ENCODE measurements at regions not wholly inside any gene's neighbourhood (a gene's known extent, or its start where the extent isn't known, plus 50 kb on each side); places are given as distances from the start of the nearest gene placed in this dataset.
"Not testable (repeated sequence)": the region's sequence is repeated elsewhere in the genome, so short reads cannot be mapped to it uniquely, and the experiment has no call there.

DNA sequence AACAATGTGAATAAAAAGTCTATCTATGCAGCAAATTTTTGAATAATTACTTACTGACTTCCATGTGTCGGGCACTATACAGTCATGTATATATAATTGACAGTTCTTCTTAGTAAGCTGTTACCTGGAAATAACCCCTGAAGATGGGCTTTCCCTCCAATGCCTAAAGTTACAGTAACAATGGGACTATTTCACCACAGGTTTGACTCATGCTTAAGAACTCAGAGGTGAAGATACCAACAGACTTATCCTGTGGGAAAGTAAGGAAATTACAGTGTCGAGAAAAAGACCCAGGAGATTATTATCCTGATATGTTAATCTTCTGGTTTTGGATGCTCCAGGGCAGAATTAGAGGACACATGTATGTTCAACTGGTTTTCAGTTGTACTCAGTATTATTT is 601.5 kb upstream of the SOX9 start:
- no peak for DNase-seq

DNA sequence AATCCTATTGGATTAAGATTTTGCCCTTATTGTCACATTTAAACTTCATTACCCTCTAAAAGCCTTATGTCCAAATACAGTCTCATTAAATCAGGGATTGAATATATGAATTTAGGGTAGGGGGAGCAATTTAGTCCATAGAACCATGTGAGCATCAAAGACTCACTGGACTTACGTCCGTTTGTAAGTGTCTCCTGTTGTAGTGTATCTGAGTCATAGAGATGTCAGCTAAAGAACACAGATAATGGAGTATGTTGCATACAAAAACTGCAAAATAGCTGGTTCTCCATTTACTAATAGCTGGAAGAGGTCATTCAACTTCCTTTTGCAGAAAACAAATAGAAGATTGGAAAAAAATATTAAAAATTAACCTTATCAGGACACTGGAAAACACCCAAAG is 599.1 kb upstream of the SOX9 start:
- no peak for DNase-seq

DNA sequence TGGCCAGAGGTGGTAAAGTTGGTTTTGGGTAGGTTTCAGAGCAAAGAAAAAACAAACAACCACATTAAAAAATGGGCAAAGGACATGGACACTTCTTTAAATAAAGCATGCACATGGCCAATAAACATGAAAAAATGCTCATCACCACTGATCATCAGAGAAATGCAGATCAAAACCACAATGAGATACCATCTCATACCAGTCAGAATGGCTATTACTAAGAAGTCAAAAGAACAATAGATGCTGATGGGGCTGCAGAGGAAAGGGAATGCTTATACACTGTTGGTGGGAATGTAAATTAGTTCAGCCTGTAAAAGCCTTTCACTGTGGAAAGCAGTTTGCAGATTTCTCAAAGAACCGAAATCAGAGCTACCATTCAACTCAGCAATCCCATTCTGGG is 598.4 kb upstream of the SOX9 start:
- DNase-seq, result no peak

DNA sequence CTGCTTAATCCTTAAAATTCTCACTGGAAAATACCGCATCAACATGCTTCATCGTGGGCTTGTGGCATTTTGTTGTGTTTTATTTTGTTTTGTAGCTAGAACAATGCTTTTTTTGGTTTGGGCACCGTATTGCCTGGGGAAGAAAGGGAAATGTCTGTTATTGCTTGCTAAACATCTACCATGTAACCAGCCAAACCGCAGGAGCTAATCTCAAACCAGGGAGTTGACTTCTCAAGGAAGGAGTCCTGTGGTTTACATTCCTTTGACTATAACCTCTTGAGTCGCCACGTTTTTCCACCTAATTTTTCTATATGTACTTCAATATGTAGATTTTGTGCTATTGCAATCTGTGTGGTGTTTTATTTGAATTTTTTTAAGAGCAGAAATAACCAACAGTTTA is 593.5 kb upstream of the SOX9 start:
- no peak for DNase-seq

DNA sequence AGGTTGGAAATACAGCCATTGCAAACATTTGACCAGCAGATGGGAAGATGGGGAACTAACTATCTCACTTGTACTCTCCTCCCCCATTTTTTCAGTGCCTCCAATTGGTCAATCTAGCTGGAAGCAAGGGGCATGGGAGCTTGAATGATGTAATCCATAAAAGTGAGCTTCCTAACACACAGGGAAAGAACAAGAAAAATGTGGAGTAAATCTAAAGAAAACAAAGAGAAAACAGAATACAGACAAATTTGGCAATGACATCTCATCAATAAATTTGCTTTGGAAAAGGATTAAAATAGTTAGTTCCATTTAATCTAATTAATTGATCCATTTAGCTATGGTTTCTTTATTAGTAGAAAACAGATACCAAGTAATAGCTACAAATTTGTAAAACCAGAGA is 592.6 kb upstream of the SOX9 start:
- DNase-seq, result no peak

DNA sequence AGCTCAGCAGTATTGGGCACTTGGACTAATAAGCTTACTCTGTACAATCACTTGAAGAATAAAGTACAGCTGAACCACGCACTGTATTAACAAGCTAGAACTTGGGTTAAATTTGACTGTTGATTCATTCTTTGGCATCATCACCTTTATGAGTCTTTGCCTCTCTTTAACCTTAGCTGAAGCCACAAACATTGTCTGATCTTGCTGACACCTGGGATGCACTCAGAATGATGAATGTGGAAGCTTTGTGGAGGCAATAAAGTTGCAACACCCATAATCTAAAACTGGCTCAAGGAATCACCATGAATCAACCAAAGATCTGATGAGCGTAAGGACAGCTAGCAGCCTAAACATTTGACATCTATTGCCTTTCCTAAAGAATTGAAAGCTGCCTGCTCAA is 590.6 kb upstream of the SOX9 start:
- no peak for DNase-seq

DNA sequence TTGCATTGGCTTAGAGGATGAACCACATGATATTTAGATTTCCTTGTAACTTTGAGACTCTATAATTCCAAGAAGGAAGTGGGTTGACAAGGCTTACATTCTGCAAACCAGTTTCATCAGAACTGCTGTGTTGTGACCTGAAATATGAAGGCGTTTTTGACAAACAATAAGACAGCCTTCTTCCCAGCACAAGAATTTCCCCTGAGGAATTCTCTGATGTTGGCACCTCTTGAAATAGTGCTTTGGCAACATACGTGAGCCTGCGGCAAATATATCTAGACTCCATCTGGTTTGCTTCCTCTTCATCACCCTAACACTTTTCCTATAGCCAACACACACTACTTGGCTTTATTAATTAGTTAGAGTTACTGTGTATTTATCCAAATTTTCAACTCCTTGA is 585.5 kb upstream of the SOX9 start:
- DNase-seq, result no peak

DNA sequence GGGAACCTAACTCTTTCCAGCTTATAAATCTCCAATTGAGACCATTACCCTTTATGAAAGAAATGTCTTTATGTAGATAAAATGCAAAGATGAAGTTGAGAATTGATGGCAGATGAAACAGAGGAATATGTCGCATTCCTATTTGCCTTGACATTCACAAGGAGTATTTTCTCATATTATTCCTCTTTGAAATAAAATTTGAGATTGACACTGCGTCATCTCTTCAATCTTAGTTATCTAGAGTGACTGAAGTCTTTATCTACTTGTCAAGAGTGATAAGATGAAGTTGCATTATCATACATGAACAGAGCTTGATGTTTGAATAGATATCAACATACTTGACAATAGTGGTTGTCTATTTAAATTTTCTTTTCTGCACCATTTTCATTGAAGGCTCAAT is 574.4 kb upstream of the SOX9 start:
- DNase-seq, result no peak

DNA sequence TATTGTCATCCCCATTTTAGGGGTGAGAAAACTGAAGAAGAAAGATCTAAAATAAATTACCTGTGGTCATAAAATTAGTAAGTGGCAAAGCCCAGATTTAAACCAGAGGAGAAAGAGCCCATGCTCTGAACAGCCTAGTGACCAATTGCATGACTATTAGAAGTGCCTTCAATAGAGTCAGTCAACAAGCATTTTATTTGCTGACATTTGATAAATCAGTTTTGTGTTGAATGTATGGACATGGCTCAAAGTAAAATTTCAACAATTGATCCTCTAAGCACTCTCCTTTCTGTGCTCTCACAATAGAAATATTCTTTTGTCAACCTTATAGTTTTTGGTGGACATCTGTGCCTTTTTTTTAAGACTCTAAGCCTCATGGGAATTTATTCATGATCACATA is 572.9 kb upstream of the SOX9 start:
- DNase-seq, result no peak

DNA sequence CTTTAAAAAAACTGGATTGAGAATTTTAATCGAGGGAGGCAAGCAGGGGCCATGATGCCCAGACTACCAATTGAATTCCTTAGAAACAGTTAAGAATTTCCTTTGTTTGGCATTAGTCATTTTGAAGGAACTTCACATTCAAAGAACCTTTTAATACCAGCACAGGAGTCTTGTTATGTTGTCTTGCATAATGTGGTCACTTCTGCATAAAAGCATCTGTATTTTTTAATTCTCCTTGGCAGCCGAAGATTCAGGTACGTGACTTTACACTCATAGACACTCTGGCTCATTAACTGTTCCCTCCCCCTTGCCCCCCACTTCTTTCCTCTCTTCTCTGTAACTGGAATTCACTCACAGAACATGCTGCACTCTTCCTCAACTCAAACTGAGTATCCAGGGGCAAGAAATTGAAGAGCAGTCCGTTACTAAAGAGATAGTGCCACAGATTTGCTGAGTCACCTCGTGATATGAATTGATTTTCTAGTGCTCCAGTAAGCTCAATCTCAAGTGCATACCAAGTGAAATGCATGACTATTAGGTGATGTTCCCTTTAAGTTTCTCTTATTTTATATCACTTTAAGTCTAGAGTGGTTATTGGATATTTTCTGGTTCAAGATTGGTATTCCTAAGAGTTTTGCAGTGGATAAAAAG is 572.2 kb upstream of the SOX9 start:
- no peak for DNase-seq

DNA sequence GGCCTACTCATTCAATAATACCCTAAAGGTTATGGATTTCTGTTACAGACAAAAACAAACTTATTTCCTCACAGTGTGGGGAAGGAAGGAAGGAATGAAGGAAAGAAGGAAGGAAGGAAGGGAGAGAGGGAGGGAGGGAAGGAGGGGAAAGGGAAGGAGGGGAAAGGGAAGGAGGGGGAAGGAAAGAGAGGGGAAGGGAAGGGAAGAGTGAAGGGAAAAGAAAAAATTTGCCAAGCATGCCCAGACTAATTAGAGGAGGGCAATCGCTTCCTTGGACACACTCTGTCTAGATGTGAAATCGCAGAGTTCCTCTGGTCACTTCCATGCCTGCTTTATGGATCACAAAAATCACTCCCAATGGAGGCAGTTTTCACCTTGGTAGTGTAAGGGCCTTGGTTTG is 570.1 kb upstream of the SOX9 start:
- DNase-seq, result no peak

DNA sequence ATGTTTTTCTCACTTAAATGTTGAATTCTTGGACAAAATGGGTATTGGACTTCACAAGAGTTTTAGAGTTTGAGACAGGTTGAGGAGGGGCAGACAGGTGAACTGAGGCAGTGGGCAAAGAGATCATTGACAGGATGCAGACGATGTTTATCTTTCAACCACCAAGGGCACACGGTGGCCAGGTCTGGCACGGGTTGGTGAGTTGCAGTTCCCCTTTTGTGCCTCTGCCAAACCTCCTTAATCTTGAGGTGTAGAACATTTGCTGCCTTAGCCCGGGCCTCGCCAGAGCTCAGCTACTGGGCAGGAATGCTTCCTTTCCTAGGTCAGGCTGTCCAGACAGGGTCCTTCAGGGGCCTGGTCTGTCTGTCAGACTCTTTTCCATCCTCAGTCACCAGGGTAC is 567.4 kb upstream of the SOX9 start:
- DNase-seq, result no peak

DNA sequence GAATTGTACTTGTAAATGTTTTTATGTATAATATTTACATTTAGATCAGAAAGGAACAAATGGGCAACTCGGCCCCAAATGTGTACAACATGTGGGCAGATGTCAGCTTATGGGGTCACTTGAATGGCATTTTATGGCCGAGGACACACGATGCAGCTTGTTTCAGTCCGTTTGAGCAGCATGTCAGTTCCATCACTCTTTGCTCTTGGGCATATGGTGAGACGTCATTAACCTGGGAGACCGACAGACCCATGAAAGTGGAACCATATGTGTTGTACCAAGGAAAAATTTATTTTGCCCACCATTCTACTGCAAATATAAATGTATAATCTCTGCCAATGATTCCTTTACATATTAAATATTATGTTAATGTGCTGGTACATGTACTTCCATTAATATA is 561.9 kb upstream of the SOX9 start:
- no peak for DNase-seq

DNA sequence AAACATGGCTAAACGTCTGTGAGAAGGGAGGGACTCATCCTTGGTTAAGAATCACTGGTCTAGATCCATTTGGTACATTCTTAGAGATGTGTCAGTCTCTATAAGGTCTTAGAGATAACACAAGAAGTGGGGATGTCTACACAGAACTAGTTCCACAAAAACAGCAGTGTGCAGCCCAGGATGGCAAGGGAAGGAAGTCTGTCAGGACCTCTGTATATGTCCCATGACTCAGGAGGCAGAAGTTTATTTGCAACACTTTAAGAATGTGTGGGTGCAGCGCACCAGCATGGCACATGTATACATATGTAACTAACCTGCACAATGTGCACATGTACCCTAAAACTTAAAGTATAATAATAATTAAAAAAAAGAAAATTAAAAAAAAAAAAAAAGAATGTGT is 548.5 kb upstream of the SOX9 start:
- no peak for DNase-seq

DNA sequence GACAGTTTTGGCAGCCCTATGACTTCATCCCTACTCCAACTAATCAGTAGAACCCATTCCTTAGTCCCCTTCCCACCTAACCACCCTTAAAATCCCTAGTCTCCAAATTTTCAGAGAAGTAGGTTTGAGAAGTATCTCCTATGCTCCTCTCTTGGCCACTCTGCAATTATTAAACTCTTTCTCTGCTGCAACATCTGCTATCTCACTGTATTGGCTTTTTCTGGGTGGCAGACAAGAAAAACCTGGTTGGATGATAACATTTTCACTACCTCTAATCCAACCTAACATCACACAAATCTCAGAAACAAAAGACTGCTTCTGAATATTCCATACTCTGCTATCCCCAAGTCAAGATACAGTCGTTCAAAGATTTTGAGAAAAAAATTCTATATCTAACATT is 542.4 kb upstream of the SOX9 start:
- DNase-seq, result no peak

DNA sequence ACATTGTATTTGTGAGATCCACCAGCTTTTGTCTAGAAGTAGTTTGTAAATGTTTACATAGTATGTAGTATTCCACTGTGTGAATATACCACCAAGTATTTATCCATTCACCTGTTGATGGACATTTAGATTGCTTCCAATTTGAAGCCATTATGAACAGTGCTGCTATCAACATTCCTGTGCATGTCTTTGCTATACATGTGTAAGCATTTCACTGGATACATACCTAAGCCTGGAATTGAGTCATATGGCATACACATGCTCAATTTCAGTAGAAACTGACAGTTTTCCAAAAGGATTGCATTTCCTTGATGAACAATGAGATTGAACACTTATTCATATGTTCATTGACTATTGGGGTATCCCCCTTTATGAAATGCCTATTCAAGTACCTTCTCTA is 540.6 kb upstream of the SOX9 start:
- DNase-seq, result no peak

DNA sequence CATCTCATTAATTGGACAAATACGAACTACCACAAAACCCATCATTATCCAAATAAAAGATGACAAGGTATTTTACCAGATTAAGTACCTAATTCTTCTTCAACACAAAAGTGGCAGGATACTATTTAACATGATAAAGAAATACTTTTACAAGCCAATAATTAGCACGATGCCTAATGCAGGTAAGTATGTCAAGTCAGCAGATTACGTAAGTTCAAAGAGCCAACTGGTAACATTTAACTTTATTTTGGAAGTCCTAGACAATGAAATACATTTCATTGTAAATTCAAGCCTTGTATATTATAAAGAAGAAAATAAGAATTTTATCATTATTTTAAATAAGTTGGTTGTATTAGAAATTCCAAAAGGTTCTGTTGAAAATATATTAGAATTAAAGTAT is 535.3 kb upstream of the SOX9 start:
- no peak for DNase-seq

DNA sequence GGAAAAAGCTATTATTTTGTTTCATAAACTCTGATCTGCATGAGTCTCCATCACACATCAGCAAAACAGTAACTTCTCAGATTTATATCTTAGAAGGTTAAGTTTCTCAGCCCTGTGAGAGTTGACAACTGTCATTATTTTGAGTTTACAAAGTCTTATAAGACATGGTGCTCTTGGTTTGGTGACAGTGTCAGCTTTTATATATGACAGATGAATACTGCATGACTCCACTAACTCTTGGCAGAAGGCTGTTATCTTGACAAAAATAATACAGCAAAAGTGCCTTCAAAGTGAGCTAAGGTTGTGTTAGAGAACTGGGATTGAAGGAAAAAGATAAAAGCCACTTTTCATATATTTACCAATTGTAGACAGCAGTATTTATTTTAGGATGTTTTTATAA is 528.4 kb upstream of the SOX9 start:
- no peak for DNase-seq

DNA sequence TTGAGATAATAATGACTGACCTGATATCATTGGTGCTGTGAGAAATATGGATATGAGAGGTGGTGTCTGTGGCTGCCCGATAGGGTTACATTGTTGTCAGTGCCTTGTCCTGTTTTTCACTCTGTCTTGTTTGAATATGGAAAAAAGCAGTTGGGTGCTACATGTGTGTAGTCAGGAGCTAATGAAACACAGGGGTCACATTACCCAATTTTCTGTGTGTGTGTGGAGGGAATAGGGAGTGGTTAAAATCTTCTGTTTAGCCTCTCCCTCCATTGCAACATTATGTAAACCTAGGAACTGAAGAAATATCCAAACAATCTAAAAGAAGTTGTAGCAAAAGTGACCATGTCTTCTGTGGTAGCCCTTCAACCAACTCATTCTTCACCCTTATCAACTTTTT is 527.7 kb upstream of the SOX9 start:
- no peak for DNase-seq

DNA sequence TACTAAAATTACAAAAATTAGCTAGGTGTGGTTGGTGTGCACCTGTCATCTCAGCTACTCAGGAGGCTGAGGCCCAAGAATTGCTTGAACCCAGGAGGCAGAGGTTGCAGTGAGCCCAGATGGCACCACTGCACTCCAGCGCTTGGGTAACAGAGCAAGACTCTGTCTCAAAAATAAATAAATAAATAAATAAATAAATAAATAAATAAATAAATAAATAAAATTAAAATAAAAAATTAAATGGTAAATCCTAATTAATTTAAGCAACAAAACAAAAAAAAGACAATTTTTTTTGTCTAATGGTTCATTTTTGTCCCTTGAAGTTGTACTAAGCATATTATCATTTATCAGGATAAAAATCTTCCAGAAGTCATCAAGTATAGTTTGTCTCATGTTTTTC is 521.2 kb upstream of the SOX9 start:
- DNase-seq, result not testable (repeated sequence)

DNA sequence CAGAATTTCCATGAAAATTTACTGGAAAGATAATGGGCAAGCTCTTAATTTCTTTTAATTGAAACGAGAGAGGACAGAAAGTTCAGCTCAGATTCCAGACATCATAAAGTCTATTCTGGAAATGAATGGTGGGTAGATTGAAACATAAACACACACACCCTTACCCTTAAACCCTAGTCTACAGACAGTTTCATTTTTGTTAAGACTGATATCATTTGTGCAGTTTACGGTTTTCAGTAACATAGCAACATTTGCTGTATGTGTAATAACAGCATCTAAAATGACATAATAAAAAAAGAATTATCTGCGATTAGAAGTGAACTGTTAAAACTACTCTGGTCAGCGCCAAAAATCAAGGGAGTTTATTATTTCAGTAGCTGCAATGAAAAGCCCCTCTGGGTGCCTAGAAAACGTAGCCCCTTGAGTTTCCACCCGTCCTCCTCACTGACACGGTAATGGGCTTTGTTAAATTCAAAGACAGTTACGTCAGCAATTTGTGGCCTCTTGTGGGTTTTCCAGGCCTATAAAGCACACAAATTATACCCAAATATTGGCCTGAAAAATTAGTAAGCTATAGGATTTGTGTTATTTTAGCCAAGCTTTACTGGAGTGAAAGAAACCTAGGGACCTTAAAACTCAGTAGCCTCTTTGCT is 520.6 kb upstream of the SOX9 start:
- DNase-seq, result no peak

DNA sequence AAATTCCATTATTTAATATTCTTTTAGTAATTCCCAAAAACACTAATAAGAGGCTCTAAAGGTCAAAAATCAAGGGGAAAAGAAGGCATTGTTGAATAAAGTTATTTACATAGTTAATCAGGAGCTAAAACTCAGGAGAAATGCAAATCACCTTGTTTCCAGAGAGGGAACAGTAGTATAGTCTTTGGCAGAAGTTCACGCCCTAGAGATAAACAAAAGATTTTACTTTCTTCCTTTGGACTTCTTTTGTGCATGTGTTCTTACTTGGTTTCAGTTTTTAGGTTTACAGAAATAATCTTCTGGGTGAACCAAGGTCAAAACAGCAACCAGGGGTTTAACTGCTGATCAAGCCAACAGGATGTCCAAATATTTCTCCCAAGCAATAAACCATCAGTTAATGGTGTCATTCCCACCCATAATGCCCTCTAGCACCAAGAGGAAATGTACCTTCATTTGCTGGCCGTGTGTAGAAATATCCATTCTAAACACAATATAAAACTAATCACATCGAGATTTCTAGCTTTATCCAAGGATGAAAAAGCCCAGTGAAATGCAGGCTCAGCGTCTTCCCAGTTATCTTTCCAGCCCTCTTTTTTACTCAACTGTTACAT is 518.8 kb upstream of the SOX9 start:
- no peak for DNase-seq

DNA sequence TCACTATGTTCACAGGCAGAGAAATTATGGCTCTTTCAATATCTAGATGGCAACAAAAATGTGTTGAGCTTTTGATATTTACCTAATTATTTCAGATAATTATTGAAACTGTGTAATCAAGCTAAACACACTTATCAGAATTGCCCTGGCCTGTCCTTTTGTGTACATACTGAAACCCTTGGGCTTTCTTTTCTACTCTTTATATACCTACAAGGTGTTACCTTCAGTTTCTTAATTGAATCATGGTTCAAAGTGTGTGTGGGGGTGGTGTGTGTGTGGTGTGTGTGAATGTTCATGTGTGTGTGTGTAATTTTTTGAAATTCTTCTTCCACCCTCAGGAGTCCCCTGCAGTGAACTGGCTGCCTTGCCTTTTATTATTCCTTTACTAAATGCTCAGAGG is 506.8 kb upstream of the SOX9 start:
- no peak for DNase-seq

DNA sequence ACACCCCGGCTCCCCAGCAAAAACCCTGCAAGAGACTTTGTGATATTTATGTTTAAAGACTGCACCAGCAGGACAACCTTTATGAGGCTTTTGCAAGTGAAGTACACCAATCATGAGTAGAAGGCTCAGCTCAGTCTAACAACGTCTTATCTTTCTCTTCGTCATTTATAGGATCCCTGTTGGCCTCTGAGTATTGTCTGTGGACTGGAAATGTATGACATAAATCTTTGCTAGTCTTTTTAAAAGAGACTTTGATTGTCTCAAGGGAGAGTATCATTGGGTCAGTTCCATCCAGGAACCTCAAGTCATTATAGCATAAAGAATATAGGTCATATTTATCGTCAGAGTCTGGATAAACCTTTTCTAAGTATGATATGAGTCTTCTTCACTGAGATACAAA is 505.0 kb upstream of the SOX9 start:
- DNase-seq, result no peak

DNA sequence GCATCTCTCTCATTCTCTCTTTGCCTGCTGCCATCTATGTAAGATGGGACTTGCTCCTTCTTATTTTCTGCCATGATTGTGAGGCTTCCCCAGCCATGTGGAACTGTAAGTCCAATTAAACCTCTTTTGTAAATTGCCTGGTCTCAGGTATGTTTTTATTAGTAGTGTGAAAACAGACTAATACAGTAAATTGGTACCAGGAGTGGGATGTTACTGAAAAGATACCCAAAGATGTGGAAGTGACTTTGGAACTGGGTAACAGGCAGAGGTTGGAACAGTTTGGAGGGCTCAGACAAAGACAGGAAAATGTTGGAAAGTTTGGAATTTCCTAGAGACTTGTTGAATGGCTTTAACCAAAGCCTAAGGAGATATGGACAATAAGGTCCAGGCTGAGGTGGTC is 503.1 kb upstream of the SOX9 start:
- not testable (repeated sequence) for DNase-seq

Measured in hematopoietic multipotent progenitor cell treated with erythropoietin and hydrocortisone succinate and interleukin-3 and kit ligand, for 4 days (in vitro differentiated cells).